HG03108 (cell line): ENCODE measurements at regions not wholly inside any gene's neighbourhood (a gene's known extent, or its start where the extent isn't known, plus 50 kb on each side); places are given as distances from the start of the nearest gene placed in this dataset.

ENCODE experiments used
- ATAC-seq: cut with Tn5 transposase; IDR thresholded peaks from one replicate; pipeline ENCODE4 v1.9.1; 2021; ENCODE audit warnings: moderate library complexity; ENCODE audit not compliant: unreplicated experiment

GRCh38 chr12:107437954-107438353 is 247.6 kb upstream of the PWP1 start:
- ATAC-seq = no peak

GRCh38 chr12:107439026-107439738 is 246.4 kb upstream of the PWP1 start:
- no peak for ATAC-seq

- ATAC-seq = no peak
These were observed 245.0 kb upstream of the PWP1 start for GRCh38 chr12:107440606-107441005.

- ATAC-seq = no peak
These were observed 243.8 kb upstream of the PWP1 start for GRCh38 chr12:107441665-107442300.

GRCh38 chr12:107442326-107442987 is 243.1 kb upstream of the PWP1 start:
- no peak for ATAC-seq

- no peak for ATAC-seq
These were observed 242.1 kb upstream of the PWP1 start for GRCh38 chr12:107443320-107444090.

GRCh38 chr12:107444771-107445170 is 240.8 kb upstream of the PWP1 start:
- ATAC-seq = no peak

GRCh38 chr12:107446476-107446875 is 239.1 kb upstream of the PWP1 start:
- no peak for ATAC-seq

- ATAC-seq = no peak
These were observed 238.3 kb upstream of the PWP1 start for GRCh38 chr12:107447336-107447735.

GRCh38 chr12:107448198-107448597 is 237.4 kb upstream of the PWP1 start:
- ATAC-seq = no peak

GRCh38 chr12:107449891-107450290 is 235.7 kb upstream of the PWP1 start:
- no peak for ATAC-seq

GRCh38 chr12:107450541-107450940 is 235.1 kb upstream of the PWP1 start:
- ATAC-seq = no peak

GRCh38 chr12:107451246-107451645 is 234.4 kb upstream of the PWP1 start:
- no peak for ATAC-seq

- ATAC-seq = no peak
These were observed 231.3 kb upstream of the PWP1 start for GRCh38 chr12:107454109-107454830.

GRCh38 chr12:107457362-107457935 is 228.2 kb upstream of the PWP1 start:
- no peak for ATAC-seq

- ATAC-seq = no peak
These were observed 227.4 kb upstream of the PWP1 start for GRCh38 chr12:107458163-107458562.

- ATAC-seq = no peak
These were observed 226.6 kb upstream of the PWP1 start for GRCh38 chr12:107458990-107459389.

- no peak for ATAC-seq
These were observed 226.0 kb upstream of the PWP1 start for GRCh38 chr12:107459641-107460040.

- no peak for ATAC-seq
These were observed 224.2 kb upstream of the PWP1 start for GRCh38 chr12:107461222-107461975.
